HG03571 (cell line): ENCODE measurements at regions not wholly inside any gene's neighbourhood (a gene's known extent, or its start where the extent isn't known, plus 50 kb on each side); places are given as distances from the start of the nearest gene placed in this dataset.

Source experiments
- ATAC-seq: cut with Tn5 transposase; IDR thresholded peaks from one replicate; pipeline ENCODE4 v1.9.1; 2021; ENCODE audit not compliant: unreplicated experiment

DNA sequence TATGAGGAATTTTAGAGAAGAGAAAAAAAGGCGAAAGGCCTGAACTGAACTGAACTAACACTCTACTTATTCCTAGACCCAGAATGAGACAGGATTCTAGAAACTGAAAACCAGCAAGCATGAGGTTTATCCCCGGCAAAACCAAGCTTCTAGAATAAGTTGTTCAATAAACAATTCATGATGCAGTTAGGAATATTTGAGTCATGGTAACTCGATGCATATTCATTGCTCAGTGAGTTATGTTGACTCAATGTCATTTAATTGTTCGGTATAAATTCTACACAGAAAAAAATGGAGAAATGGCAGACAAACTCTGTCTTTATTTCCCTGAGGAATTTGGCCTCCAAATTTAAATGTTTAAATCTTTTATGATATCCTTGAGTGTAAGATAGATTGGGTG lies 321.5 kb downstream of the SATB2 start:
- ATAC-seq = no peak

DNA sequence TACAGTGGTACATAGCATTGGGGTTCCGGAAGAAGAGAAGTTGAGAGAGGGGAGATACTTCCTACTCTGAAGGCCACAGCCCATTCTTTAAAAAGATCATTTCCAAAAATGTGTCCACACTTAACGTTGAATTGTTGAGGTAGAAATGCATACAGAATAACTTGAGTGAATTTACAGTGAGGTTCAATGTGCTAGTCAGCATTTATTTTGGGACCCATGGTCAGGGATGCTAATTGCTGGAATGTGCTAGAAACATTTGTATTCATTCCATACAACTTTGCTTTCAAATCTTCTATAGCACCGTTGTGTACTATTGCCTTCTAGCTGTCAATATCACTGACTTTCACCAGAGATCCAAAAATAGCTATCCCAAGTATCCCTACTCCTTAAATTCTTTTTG lies 325.9 kb downstream of the SATB2 start:
- no peak for ATAC-seq

DNA sequence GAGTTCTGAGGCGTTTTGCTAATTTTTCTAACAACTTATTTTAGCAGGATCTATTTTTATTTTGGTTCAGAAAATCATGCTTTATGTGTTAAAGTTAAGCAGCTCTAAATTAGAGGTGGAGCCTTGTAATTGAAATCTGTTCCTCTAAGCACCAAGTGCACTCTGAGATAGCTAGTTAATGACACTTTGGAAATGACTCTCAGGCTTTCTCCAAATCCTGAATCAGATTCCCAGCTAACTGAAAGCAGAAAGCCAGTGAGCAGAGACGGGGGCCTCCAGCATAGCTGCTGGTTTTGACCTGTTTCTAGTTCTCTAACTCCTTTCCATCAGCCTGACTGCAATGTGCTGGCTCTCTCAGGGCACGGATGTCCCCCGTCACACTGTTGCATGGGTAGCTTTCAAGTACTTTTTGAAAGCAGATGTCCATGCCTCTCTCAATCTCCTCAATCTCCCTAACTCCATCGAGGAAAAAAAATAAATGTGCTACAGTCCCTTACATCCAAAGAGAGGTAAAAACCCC lies 326.5 kb downstream of the SATB2 start:
- no peak for ATAC-seq

DNA sequence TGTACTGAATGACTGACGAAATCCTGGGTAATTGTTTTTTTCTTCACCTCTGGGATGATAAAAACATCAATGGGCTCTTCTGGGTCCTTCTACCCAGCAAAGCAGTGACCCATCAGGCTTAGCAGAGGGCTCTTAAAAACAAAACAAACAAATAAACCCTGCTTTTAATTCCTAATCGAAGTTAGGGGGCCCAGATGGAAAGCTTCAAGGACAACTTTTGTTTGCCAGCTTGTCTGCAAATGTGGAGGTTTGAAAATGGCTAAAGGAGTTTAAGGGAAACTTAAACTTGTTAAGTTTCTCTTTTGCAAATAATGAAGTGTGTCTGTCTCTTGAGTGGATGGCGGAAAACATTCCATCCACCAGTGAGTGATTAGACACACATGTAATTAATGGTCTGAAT lies 327.2 kb downstream of the SATB2 start:
- ATAC-seq = no peak

- ATAC-seq = no peak
These were observed 329.1 kb downstream of the SATB2 start for GRCh38 chr2:199128476-199129229.

- ATAC-seq = no peak
These were observed 337.9 kb downstream of the SATB2 start for GRCh38 chr2:199119796-199120195.

- no peak for ATAC-seq
These were observed 339.0 kb downstream of the SATB2 start for GRCh38 chr2:199118673-199119112.

DNA sequence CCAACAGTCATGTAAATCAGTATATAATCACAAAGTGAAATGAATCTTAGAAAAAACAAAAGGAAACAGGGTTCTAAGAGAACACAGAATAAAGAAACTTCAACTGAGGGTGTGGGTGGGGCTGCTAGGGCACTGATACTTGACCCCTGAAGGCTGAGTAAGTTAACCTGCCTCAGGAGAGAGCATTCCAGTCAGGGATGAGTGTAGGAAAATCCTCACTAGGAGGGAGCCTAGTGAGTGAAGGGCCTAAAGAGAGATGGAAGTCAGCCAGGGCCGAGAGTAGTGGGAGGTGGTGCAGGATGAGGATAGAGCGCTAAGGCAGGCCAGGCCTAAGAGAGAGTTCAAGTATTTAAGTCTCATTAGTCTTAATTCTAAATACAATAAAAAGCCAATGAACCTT lies 342.6 kb downstream of the SATB2 start:
- no peak for ATAC-seq

DNA sequence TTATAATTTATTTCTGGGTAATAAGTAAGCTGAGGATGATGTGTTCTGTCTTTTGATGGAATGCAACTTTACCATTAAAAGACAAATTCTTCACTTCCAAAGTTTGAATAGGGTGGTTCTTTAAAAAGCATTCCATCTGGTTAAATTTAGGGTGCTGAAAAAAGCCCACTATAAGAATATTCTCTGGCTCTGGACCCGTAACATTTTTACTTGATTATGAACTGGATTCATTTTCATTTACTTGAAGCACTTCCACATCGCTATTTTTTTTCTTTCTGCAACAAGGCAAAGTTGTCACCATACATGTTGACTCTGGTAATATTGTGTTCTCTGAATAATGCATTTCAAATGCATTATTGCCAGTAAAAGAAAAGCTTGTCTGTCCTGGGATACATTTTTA lies 344.6 kb downstream of the SATB2 start:
- no peak for ATAC-seq

DNA sequence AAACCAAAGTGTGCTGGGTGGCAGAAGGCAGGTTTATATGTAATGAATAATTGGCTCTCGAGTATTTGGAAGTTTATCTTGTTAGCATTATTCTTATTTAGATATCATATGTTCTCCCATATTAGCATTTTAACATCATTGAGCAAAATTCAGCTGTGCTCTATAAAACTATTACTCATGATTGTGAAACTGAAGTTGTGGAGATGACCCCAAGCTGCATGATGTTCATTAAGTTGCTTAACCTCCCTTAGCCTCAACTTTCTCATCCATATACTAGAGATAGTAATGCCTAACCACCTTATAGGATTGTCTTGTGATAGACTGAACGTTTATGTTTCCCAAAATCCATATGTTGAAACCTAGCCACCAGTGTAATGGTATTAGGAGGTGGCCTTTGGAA lies 346.3 kb downstream of the SATB2 start:
- ATAC-seq = no peak

DNA sequence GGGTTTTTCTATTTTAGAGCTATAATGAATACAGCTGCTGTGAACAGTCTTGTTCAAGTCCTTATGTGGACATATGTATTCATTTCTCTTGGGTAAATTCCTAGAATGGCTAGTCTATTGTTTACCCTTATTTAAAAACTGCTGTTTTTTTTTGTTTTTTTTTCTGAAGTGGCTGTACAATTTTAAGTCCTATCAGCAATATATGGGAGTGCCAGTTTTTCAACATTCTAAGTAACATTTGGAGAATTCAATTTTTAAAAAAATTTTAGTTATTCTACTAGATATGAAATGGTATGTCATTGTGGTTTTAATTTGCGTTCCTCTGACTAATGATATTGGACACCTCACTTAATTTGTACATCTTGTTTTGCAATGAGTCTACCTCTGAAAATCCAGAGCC lies 349.7 kb downstream of the SATB2 start:
- no peak for ATAC-seq

- no peak for ATAC-seq
These were observed 351.9 kb downstream of the SATB2 start for GRCh38 chr2:199105826-199106225.

DNA sequence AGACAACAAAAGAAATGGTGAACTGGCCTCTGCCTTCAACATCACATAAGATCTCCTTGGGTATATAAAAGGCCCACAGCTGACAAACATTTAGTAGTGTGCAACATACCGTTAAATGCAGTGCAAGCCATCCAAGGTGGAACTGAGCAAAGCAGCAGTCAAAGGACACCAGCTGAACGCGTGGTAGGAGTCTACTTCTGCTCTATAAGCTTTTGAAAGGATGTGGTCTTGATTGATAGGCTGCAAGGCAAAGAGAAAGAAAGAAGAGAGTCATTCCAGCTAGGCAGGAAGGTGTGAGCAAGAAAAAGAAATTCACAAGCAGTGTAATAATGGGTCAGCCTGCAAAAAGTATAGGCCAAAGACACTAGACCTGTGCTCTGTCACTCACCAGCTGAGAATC lies 356.3 kb downstream of the SATB2 start:
- no peak for ATAC-seq

GRCh38 chr2:199100326-199101110 lies 357.2 kb downstream of the SATB2 start:
- ATAC-seq = no peak

DNA sequence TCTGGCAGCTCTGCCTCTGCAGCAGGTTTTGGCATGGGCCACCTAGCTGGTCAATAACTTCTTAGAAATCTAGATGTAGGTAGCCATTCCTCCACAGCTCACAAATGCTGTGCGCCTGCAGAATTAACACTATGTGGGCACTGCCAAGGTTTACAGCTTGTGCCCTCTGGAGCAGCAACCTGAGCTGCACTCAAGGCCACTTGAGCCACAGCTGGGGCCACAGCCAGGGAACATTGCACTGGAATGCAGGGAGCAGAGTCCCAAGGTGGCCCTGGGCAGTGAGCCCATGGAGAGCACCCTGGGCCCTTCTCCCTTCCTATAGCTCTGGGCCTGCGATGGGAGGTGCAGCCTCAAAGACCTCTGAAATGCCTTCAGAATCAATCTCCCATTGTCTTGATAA lies 365.3 kb downstream of the SATB2 start:
- no peak for ATAC-seq

DNA sequence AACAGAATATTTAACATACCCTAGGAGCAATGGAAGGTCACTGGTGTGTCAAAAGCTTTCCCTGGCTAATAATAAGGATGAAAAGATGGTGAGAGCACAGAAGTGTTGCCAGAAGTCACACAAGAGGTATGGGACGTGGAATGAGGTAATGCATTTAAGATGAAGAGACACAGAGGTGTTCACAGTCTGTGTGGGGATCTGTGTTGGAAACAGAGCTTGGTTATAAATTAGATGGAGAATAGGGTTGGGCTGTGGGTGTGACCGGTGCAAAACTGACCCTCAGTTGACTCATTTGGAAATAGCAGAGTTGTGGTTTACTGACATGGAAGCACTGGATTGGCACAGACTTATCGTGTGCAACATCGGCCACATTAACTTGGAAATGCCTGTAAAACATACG lies 372.5 kb downstream of the SATB2 start:
- ATAC-seq = no peak

GRCh38 chr2:199070322-199070949 lies 387.3 kb downstream of the SATB2 start:
- no peak for ATAC-seq

GRCh38 chr2:199064201-199064600 lies 393.5 kb downstream of the SATB2 start:
- ATAC-seq = no peak

DNA sequence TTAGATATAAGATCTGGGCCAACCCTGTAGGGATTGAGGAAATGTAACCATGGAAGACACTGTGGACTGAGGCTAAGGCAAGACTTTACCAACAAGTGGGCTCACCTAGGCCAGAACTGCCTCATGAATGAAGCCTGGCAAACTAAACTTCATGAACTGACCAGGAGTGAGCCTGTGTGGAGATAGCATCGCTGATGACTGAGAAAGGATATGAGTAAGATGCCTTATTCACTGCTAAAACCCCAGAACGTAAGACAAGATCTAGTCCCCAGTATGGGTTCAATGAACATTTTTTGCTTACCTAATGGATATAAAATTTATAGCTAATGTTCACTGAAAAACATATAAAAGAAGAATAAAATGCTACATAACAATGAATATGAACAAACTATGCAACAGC lies 399.8 kb downstream of the SATB2 start:
- ATAC-seq = no peak

DNA sequence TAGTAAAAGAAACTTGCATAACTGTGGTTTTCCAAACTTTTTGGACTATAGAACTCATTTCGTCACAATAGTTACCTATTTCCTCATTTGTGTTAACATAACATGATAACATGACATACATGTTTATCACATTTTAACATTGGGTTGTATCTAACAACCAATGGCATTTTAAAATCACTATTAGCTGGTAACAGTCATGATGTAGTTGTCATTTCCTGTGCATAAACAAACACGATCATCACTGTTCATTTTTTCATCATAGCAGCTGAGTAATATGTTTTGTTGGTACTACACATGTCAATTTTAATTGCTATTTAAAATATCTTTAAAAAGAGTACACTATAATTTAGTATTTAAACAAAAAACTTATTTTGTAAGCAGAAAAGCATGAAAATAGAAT lies 402.4 kb downstream of the SATB2 start:
- ATAC-seq = no peak

GRCh38 chr2:199042660-199043379 lies 414.9 kb downstream of the SATB2 start:
- ATAC-seq = no peak
